ENCODE measurements at regions not wholly inside any gene's neighbourhood (a gene's known extent, or its start where the extent isn't known, plus 50 kb on each side); places are given as distances from the start of the nearest gene placed in this dataset.
"Not testable (repeated sequence)": the region's sequence is repeated elsewhere in the genome, so short reads cannot be mapped to it uniquely, and the experiment has no call there.

DNA sequence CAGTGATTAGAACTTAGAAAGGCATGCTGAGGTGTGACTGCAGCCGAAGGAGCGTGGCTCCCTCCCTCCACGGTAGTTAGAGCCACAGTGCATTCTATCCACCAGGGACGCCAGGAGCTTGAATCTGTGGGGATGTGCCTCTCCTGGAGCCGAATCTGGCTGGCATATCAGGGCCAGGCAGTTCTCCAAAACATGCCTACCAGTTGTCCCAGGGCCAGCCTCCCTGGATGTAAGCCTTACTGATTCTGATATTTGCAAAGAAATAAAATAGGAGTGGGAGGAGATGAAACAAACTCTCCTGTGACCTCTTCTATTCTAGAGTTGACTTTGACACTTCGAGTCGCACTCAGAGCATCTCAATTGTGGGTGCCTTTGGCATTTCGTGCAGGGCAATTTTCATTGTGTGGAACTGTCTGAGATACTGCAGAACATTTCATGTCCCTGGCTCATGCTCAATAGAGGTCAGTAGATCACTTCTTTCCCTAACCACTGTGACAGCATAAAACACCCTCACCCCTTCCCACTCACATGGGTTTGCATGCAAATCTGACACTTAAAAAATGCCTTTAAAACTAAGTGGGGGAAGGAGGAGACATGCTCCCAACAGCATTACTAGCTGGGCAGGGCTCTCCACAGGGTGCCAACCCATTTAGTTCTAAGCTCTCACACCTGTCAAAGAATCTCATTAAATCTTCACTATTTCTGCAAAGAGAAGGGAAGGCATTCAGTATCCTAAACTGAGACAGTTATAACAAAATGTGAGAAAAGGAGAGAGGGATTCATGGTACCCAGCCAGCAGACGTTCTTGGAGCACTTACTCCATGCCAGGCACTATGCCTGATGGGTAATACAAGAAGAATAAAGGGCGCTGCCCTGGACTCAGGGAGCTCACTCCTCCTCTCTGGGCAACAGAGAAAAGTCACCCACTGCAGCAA, 378.9 kb downstream of the PREX1 start:
- DNase-seq (ENCODE audit: low read depth in 2 of 3, low spot score in 1 of 3): no peak

DNA sequence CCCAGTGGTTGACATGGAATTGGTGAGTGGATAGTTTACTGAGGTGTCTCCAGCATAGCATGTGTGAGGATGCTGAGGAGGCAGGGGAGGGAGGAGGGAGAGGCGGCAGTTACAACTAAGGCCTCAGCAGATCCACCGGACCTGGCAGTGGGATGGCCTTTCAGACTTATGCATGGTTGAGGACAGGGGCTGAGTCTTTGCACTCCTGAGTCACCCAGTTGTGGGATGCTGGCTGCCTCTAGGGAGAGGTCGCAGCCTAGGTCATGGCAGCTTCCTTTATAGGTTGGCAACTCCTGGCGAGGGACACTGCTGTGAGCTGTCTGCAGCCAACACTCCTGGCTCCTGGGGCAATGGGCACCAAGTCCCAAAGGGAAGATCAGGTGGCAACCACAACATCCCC, 380.3 kb downstream of the PREX1 start:
- no peak for DNase-seq (ENCODE audit: low read depth in 2 of 3, low spot score in 1 of 3)

DNA sequence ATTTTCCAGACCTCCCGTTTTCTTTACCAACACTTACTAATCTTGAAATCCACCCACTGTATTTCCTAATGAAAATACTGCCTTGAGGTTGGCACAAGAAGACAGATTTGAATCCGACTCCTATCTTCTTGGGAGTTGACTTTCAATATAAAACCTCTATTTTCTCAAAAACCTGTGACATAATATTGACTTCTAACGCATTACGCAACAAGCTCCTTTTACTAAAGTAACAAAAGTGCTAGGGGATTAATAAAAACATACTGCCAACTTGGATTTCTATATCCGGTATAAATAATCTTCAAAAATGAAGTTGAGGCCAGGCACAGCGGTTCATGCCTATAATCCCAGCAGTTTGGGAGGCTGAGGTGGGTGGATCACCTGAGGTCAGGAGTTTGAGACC, 382.0 kb downstream of the PREX1 start:
- DNase-seq (ENCODE audit: low read depth in 2 of 3, low spot score in 1 of 3): no peak

DNA sequence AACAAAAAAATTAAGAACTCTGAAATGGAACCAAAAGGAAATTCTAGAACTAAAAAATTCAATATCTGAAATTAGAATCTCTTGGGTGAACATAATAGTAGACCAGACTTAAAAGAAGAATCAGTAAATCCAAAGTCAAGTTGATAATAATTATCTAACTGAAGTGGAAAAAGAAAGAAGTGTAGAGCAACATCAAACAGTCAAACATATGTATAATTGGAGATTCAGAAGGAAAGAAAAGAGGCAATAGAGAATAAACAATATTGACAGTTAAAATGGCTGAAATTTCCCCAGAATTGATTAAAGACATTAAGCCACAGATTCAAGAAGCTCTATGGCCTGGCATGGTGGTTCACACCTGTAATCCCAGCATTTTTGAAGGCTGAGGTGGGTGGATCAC, 383.6 kb downstream of the PREX1 start:
- DNase-seq (ENCODE audit: low read depth in 2 of 3, low spot score in 1 of 3): no peak

DNA sequence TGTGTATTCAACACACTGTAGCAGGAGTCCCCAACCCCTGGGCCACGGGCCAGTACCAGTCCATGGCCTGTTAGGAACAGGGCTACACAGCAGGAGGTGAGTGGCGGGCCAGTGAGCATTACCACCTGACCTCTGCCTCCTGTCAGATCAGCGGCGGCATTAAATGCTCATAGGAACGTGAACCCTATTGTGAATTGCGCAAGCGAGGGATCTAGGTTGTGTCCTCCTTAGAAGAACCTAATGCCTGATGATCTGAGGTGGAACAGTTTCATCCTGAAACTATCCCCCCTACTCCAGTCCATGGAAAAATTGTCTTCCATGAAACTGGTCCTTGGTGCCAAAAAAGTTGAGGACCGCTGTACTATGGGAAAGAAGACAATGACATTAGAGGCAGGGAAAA, 386.9 kb downstream of the PREX1 start:
- DNase-seq (ENCODE audit: low read depth in 2 of 3, low spot score in 1 of 3): no peak

DNA sequence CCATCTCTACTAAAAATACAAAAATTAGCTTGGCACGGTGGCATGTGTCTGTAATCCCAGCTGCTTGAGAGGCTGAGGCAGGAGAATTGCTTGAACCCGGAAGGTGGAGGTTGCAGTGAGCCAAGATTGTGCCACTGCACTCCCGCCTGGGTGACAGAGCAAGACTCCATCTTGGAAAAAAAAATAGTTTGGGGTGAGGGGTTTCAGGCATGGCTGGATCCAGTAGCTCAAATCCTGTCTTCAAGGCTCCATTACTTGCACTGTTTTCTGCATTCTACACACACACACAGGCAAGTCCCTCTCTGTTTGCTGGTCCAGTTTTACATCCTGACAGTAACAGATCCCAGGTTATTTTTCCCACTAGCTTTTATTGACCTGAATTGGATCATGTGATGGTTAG, 387.5 kb downstream of the PREX1 start:
- not testable (repeated sequence) for DNase-seq (ENCODE audit: low read depth in 2 of 3, low spot score in 1 of 3)

DNA sequence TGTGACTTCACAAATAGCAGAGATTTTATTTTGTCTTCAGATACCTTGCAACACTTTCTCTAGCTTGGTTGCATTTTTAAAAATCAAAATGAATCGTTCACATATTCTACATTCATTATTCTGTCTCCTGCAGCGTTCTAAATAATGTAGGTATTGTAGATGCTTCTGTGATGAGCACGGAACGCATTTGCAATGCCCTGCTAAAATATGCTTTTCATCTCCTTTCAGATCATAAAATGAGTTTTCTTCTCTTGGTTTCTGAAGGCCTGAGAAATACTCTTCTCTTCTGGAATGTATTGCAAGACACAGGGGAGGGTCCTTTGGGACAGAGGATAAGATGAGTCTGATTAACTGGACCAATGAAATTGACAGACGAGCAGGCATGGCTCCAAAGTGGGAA, 390.7 kb downstream of the PREX1 start:
- no peak for DNase-seq (ENCODE audit: low read depth in 2 of 3, low spot score in 1 of 3)

DNA sequence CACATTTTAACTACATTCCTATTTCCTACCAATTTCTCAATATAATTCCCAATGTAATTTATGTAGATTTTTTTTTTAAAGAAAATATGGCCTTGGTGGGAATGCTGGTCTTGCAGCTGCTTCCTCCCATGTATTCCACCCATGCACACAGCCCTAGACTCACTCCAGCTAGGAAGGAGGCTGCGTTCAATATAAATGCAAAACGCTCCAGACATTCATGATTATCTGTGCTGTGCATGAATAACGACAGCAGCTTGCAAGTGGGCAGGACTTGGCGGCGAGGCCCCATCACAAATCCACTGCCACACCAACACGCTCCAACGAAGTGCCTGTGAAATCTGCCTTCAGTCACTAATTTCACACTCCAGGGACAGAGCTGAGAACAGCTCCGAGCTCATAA, 391.2 kb downstream of the PREX1 start:
- DNase-seq (ENCODE audit: low read depth in 2 of 3, low spot score in 1 of 3): not testable (repeated sequence)

DNA sequence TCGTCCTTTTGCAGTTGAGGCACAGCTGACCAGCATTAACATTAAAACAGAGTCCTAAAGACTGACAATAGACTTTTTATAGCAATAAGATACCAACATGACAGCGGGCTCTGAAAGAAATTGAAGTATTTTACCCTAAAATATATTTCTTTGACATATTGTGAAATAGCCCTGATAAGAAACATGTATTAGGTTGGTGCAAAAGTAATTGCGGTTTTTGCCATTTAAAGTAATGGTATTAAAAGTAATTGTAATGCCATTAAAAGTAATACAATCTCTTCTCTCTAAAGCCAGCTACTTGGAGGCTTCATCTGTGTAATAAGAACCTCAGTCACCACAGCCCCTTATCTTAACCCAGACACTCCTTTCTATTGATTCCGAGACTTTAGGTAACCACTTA, 394.6 kb downstream of the PREX1 start:
- DNase-seq (ENCODE audit: low read depth in 2 of 3, low spot score in 1 of 3): no peak

DNA sequence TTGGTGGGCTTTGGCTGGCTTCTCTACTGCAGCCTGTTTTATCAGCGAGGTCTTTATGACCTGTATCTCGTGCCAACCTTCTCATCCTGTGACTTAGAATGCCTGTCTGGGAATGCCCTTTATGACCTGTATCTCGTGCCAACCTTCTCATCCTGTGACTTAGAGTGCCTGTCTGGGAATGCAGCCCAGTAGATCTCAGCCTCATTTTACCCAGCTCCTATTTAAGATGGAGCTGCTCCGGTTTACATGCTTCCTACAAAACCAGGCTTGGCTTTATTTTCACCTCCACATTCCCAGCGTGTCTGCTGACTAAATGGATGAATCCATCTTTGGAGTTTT, 395.3 kb downstream of the PREX1 start:
- DNase-seq (ENCODE audit: low read depth in 2 of 3, low spot score in 1 of 3): no peak

DNA sequence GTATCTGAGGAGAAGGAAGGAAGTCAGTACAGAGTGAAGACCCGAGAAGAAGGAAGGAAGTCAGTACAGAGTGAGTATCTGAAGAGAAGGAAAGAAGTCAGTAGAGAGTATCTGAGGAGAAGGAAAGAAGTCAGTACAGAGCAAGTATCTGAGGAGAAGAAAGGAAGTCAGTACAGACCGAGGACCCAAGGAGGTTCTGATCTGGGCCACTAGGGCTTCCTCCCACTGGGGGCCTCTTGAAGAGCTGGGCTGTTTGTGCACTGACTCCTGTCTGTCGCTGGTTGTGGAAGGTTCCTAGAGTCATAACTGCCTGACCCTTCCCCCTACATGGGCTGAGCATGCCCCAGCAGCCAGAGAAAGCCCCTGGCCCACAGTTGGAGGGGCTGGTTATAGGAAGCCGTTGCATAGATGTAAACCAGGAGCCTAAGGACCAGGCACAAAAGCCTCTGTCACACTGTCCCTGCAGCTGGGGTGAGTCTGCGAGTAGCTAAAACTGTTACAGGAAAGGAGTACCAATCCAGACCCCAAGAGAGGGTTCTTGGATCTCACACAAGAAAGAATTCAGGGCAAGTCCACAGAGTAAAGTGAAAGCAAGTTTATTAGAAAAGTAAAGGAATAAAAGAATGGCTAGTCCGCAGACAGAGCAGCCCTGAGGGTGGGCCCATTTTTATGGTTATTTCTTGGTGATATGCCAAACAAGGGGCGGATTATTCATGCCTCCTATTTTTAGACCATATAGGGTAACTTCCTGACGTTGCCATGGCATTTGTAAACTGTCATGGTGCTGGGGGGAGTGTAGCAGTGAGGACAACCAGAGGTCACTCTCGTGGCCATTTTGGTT, 395.9 kb downstream of the PREX1 start:
- DNase-seq (ENCODE audit: low read depth in 2 of 3, low spot score in 1 of 3): no peak

DNA sequence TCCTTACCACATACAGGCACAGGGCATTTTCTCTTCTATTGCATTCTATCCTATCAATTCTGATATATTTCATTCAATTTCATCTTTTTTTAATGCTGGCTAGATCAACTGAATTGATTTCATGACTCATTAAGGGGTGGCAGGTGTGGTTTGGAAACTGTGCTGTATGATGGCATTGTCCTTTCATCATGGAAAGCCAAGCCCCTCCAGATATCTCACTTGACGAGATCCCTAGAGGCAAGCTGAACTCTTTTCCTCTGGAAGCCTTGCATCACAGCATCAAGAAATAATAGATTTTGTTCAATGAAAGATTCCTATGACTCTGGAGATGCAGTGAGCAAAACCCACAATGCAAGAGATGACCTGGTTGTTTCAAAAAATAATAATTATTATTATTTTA, 401.2 kb downstream of the PREX1 start:
- no peak for DNase-seq (ENCODE audit: low read depth in 2 of 3, low spot score in 1 of 3)

DNA sequence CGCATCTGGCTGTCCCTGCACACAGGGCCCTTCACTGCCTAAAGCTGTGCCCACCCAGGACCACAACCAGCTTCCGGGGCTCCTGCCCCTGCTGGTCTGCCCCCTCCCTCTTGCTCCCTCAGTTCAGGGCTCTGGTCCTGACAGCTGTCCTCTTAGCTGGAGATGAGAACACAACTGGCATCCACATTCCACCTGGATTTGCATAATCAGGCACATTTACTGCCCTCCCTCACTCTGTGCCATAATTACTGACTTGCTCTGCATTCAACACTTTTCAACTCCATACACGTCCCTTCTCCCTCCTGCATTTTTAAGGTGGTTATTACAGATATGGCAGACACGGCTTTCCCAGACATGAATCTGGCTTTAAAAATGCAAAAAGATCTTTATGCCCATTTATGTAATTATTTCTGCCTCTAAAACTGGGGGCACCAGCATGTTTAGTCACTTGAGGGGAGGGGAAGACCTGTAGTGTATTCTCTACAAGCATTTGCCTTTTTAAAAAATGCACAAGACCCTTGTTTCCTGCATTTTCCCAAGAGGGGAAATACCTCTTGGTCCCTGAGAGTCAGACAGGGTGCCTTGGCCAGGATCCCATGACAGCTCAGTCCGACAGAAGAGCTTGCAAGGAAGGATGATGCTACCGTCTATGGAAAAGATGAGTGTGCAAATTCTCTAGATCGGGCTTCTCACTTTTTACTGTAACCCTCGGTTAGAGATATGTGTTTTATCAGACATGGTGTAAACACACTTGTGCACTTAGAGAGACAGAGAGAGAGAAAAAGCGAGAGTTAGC, 401.8 kb downstream of the PREX1 start:
- DNase-seq (ENCODE audit: low read depth in 2 of 3, low spot score in 1 of 3): no peak

DNA sequence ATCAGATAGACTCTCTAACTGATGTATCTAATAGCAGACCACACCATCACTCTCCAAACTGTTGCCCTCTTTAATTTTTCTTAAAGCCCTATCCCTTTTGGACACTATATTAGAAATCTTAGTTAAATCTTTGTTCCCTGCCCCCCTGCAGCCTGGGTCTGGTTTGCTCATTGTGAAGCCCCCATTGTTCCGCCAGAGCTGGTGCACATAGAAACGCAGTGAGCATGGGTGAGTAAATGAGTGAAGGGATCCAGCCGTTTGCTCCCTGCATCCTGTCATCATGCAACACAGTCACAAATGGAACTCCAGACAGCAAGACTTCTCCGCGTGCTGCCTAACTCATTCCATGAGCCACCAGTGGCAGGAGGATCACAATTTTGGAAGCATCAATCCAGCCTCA, 402.5 kb downstream of the PREX1 start:
- DNase-seq (ENCODE audit: low read depth in 2 of 3, low spot score in 1 of 3): no peak

DNA sequence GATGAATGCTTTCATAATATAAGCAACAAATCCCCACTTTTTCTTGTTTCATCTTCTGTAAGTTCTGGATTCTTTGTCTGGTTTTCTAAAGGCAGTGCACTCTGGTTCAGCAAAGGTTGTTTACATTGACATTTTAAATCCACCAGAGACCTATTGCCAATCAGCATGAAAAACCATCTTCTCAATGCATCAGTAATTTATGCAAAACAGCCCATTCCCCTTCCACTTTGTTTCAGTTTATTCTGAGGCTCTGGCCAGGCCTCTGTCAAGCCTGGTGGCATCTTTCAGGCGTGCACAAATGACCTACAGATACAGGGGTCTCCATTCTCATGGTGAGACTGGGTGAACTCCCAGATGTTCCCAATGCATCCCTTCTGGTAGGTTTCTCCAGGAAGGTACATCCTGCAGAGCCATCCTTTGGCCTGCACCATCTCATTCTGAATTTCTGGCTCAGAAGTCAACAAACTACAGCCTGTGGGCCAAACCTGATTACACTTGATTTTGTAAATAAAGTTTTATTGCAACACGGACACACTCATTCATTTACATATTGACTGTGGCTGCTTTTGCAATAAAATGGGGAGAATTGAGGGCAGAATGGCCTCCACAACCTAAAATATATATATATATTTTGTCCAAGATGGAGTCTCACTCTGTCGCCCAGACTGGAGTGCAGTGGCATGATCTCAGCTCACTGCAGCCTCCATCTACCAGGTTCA, 405.4 kb downstream of the PREX1 start:
- DNase-seq (ENCODE audit: low read depth in 2 of 3, low spot score in 1 of 3): no peak

DNA sequence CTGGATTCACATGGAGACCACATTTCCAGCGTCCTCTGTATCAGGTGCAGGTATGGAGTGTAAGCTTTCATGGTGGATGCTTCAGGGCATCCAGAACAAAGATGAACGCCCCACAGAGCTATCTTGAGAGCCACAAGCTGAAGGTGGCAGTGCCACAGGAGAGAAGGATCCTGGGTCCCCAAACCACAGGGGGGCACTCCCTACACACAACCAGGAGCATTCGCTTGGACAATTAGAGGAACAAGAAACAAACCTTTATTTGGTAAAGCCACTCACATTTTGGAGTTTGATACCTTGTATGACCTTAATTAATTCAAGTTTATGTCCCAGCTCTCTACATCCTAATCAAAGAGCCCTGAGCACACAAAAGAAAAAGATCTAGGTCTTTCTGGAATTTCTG, 406.3 kb downstream of the PREX1 start:
- no peak for DNase-seq (ENCODE audit: low read depth in 2 of 3, low spot score in 1 of 3)

DNA sequence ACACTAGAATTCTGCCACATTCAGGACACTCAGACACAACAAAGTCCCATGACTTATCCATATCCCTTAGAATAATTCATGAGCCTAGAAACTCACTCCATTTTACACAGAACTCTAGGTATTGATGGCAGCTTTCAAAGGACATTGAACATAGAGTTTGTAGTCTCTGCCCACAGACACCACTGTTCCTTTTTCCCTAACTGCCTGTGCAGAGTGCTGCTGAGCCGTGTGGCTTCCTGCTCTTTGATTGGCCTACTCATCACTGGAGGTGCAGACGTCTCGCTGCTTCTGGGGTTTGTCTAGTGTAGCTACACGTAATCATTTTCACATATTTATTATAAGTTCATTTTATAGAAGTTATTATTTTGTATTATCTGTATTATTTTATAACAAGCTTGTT, 407.6 kb downstream of the PREX1 start:
- DNase-seq (ENCODE audit: low read depth in 2 of 3, low spot score in 1 of 3): no peak

DNA sequence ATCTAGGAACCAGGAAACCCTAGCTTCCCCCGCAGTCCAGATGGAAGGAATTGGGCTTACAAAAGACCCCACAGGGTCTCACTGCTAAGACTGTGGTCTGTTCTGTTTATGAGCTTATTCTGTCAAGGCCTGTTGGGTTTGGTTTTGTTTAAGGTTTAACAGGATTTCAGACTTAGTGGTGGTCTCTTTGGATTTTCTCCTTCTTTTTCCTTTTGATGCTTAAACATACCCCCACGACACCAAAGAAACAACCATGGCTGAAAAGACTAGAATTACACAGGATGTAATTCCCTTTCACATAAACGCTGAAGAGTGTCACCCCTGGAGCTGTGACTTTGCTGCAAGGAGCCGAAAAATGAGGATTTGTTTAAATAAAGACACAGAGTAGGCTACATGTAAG, 408.6 kb downstream of the PREX1 start:
- no peak for DNase-seq (ENCODE audit: low read depth in 2 of 3, low spot score in 1 of 3)

DNA sequence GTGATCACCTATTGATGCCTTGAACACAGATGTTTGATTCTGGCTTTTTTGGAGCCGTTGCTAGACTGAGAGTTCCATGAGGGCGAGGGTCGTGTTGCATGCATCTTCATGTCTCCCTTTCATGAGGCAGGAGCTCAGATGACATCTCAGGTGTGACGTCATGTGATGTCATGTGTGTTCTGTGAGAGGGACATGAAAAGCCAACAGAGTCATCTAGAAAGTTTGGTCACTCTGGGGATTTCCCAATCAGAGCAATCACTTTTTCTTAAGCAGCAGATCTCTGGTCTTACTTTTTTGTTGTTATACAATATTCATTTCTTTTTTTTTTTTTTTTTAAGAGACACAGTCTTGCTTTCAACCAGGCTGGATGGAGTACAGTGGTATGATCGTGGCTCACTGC, 411.8 kb downstream of the PREX1 start:
- DNase-seq (ENCODE audit: low read depth in 2 of 3, low spot score in 1 of 3): no peak

DNA sequence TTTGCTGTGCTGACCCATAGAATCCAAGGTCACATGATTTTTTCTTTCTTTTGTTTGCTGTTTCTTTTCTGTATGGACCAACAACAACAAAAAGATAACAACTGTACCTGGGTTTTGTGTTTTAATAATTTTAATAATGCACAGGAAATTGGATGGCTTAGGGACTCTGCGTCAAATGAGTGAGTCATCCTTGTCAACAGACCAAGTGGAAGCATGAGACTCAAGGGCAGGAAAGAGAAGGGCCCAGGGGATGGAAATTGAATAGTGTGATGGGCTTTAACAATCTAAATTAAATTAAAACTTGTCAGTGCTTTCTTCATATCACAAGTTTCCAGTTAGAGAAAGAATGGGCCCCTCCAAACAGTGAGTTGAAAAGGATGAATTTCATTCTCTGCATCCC, 413.0 kb downstream of the PREX1 start:
- DNase-seq (ENCODE audit: low read depth in 2 of 3, low spot score in 1 of 3): no peak

DNA sequence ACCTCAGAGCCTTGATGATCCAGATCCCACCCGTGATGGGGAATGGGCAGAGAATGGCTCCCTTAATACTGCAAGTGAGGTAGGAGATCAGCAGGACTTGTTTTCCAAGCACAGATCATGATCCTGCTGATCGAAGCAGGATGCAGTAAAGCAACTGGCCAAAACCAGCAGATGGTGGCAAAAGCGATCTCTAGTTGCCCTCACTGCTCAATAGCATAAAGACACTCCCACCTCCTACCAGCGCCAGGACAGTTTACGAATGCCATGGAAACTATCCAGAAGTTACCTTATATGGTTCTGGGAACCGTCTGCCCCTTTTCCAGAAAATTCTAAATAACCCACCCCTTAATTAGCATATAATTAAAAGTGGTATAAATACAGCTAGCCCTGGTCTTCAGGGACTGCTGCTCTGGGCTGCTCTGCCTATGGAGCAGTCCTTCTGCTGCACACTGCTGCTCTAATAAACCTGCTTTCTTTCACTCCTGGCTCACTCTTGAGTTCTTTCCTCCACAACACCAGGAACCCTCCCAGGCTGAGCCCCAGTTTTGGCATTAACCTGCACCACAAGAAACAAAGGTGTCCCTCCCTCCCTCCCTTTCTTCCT, 415.8 kb downstream of the PREX1 start:
- no peak for DNase-seq (ENCODE audit: low read depth in 2 of 3, low spot score in 1 of 3)
